Body of pancreas (tissue), 4 donors: ENCODE measurements at regions not wholly inside any gene's neighbourhood (a gene's known extent, or its start where the extent isn't known, plus 50 kb on each side); places are given as distances from the start of the nearest gene placed in this dataset.

Experiments used
- ATAC-seq: fragments of 150-250 bp; one replicate; pipeline ENCODE4 v1.9.1; 2016
- DNase-seq, 4 donors: peaks; one replicate each; pipeline ENCODE4 v3.0.0-alpha.2; 2019
- H3K27ac ChIP-seq, 4 donors: fragments of 200-600 bp; sonication (generic); 1 replicate in 3 of 4; 2 replicates in 1 of 4; pipeline versions ENCODE4 v1.5.1 to v1.6.1; 2016 to 2019; ENCODE audit warnings: mild to moderate bottlenecking in 1 of 4, mixed read lengths in 1 of 4, moderate library complexity in 1 of 4
- H3K27me3 ChIP-seq, 2 donors: fragments of 200-600 bp; sonication (generic); one replicate each; pipeline ENCODE4 v1.6.0; 2016; ENCODE audit warnings: mild to moderate bottlenecking in 1 of 2
- H3K36me3 ChIP-seq, 2 donors: fragments of 200-600 bp; sonication (generic); replicated peaks in 1 of 2; 2 replicates each; pipeline ENCODE4 v1.5.1; 2016; ENCODE audit warnings: low read depth in 2 of 2; ENCODE audit not compliant: insufficient read depth in 1 of 2
- H3K4me1 ChIP-seq: fragments of 200-600 bp; sonication (generic); one replicate; pipeline ENCODE4 v1.6.0; 2016
- H3K4me3 ChIP-seq, 2 donors: fragments of 200-600 bp; sonication (generic); 1 replicate in 1 of 2; 2 replicates in 1 of 2; pipeline ENCODE4 v1.5.1; 2016 to 2019
- H3K9me3 ChIP-seq, 3 donors: fragments of 200-600 bp; sonication (generic); 1 replicate in 2 of 3; 2 replicates in 1 of 3; pipeline ENCODE4 v1.5.1; 2016
- POLR2A ChIP-seq, 3 donors: fragments of 450-650 bp; IDR thresholded peaks; one replicate each; pipeline ENCODE4 v1.6.1; 2016; ENCODE audit warnings: antibody characterized with exemption in 3 of 3, mild to moderate bottlenecking in 2 of 3
- WGBS, 2 donors: methylation state at CpG; one replicate each; pipeline ENCODE4 v1.1.5; 2017; 5-methylcytosine and 5-hydroxymethylcytosine counted together
- intact Hi-C: fragments of 100-400 bp; cut with DNase I; formaldehyde crosslinking; loops from one replicate; pipeline ENCODE4 v1.15.1; 2023
- TF ChIP-seq, protein P1 (sequence below), 7 experiments: fragments of 450-650 bp in 4 of 7; fragments of 200-600 bp in 3 of 7; sonication (generic) in 3 of 7; IDR thresholded peaks; one replicate each; pipeline ENCODE4 v1.5.1; 2016 to 2019; ENCODE audit warnings: antibody characterized with exemption in 7 of 7

DNA sequence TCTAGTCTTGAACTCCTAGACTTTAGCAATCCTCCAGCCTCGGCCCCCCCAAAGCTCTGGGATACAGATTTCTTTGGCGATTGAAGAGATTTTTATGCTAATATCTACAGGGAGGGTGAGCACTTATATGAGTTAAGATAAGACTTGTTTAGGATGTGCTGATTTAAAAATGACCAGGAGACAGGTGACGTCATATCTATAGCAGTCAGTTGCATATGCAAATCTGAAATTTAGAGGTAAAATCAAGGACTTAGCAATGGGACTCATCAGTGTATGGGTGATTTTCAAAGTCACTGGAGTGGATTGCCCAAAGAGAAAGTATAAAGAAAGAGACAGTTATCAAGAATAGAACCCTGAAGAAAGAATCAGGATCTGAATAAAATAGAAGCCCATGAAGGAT, 394.5 kb downstream of the ADGRL2 start:
- TF ChIP-seq, protein P1, sequence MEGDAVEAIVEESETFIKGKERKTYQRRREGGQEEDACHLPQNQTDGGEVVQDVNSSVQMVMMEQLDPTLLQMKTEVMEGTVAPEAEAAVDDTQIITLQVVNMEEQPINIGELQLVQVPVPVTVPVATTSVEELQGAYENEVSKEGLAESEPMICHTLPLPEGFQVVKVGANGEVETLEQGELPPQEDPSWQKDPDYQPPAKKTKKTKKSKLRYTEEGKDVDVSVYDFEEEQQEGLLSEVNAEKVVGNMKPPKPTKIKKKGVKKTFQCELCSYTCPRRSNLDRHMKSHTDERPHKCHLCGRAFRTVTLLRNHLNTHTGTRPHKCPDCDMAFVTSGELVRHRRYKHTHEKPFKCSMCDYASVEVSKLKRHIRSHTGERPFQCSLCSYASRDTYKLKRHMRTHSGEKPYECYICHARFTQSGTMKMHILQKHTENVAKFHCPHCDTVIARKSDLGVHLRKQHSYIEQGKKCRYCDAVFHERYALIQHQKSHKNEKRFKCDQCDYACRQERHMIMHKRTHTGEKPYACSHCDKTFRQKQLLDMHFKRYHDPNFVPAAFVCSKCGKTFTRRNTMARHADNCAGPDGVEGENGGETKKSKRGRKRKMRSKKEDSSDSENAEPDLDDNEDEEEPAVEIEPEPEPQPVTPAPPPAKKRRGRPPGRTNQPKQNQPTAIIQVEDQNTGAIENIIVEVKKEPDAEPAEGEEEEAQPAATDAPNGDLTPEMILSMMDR (IDR thresholded peaks at IDR 0.05) = no peak
- H3K9me3 ChIP-seq = no peaks in the 10 kb centered on the region
- ATAC-seq = no peak
- WGBS, 2 donors = 62 to 72% methylated on average over 3 of the region's 3 CpGs
- H3K36me3 ChIP-seq = no peaks in the 10 kb centered on the region
- H3K4me1 ChIP-seq = no peaks in the 10 kb centered on the region
- DNase-seq = no peak
- intact Hi-C loops = no loop called here
- no peak overlapping the region for H3K27ac ChIP-seq
- H3K27me3 ChIP-seq = no peaks in the 10 kb centered on the region
- no peak overlapping the region for H3K4me3 ChIP-seq

GRCh38 chr1:82185084-82185483, 384.4 kb downstream of the ADGRL2 start:
- DNase-seq = no peak
- WGBS, 2 donors = 51 to 55% methylated on average over 3 of the region's 3 CpGs

DNA sequence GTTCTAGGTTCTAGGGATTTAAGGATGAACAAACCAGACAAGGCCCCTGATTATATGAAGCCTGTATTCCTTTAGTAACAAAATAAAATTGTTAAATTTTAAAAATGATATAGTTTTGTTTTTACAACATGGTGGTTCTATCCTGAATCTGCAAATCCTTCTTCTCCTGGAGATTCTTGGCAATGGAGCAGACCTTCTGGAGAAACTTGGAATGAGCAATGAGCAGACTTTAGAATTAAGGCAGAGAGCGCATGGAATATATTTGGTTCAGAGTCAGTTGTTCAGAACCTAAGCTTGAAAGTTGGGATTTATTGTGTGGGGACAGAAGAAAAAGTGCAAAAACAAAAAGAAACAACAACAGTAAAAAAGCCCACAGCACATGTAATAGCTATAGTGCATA, 381.1 kb downstream of the ADGRL2 start:
- no peak overlapping the region for H3K4me3 ChIP-seq
- H3K4me1 ChIP-seq = no peaks in the 10 kb centered on the region
- no peak overlapping the region for H3K27ac ChIP-seq
- no peaks in the 10 kb centered on the region for H3K9me3 ChIP-seq
- no peak for ATAC-seq
- WGBS, 2 donors = 96 to 100% methylated on average over 1 of the region's 1 CpG
- no peak for DNase-seq
- H3K27me3 ChIP-seq = no peaks in the 10 kb centered on the region
- intact Hi-C loops = no loop called here
- TF ChIP-seq POLR2A (IDR thresholded peaks at IDR 0.05) = no peak
- TF ChIP-seq, protein P1 (IDR thresholded peaks at IDR 0.05) = no peak
- H3K36me3 ChIP-seq = no peaks in the 10 kb centered on the region

More at GRCh38 chr1:82185084-82185483, 384.4 kb downstream of the ADGRL2 start:
- Histone ChIP-seq H3K36me3 (no peaks in the 10 kb centered on the region), H3K27ac (no peak overlapping the region), H3K4me3 (no peak overlapping the region), H3K27me3 (no peaks in the 10 kb centered on the region), H3K9me3 (no peaks in the 10 kb centered on the region), H3K4me1 (no peaks in the 10 kb centered on the region)
- intact Hi-C loops = no loop called here
- no peak for TF ChIP-seq POLR2A (IDR thresholded peaks at IDR 0.05)
- TF ChIP-seq, protein P1 (IDR thresholded peaks at IDR 0.05) = no peak
- ATAC-seq = no peak

DNA sequence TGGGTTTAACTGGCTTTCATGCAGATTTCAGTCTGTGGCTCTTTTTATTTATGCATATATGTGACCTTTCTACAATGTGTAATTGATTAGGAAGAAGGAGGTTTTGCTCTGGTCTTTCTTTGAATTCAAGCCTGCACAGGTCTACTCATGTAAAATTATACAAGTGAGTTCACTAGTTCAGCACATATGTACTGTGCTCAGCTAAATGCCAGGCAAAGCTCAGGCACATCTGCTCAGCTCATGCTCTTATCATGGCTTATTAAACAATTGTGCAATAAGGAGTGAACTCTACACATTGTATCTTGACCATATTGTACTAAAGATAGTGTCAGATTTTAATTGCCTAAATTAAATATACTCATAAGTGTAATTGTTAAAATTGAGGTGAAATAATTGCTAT, 378.4 kb downstream of the ADGRL2 start:
- no peak for DNase-seq
- no peak for TF ChIP-seq POLR2A (IDR thresholded peaks at IDR 0.05)
- TF ChIP-seq, protein P1 (IDR thresholded peaks at IDR 0.05) = no peak
- no peaks in the 10 kb centered on the region for H3K9me3 ChIP-seq
- H3K27me3 ChIP-seq = no peaks in the 10 kb centered on the region
- no peak for ATAC-seq
- H3K4me1 ChIP-seq = no peaks in the 10 kb centered on the region
- H3K27ac ChIP-seq = no peak overlapping the region
- no peaks in the 10 kb centered on the region for H3K36me3 ChIP-seq
- no peak overlapping the region for H3K4me3 ChIP-seq
- intact Hi-C loops = no loop called here

GRCh38 chr1:82177192-82177591, 376.5 kb downstream of the ADGRL2 start:
- TF ChIP-seq, protein P1 (IDR thresholded peaks at IDR 0.05) = no peak
- TF ChIP-seq POLR2A (IDR thresholded peaks at IDR 0.05) = no peak
- WGBS, 2 donors = 56 to 57% methylated on average over 1 of the region's 1 CpG
- Histone ChIP-seq H3K27me3 (no peaks in the 10 kb centered on the region), H3K9me3 (no peaks in the 10 kb centered on the region), H3K36me3 (no peaks in the 10 kb centered on the region), H3K27ac (no peak overlapping the region), H3K4me1 (no peaks in the 10 kb centered on the region), H3K4me3 (no peak overlapping the region)
- no peak for DNase-seq
- no peak for ATAC-seq
- intact Hi-C loops = no loop called here
